ENCODE measurements at regions not wholly inside any gene's neighbourhood (a gene's known extent, or its start where the extent isn't known, plus 50 kb on each side); places are given as distances from the start of the nearest gene placed in this dataset.

DNA sequence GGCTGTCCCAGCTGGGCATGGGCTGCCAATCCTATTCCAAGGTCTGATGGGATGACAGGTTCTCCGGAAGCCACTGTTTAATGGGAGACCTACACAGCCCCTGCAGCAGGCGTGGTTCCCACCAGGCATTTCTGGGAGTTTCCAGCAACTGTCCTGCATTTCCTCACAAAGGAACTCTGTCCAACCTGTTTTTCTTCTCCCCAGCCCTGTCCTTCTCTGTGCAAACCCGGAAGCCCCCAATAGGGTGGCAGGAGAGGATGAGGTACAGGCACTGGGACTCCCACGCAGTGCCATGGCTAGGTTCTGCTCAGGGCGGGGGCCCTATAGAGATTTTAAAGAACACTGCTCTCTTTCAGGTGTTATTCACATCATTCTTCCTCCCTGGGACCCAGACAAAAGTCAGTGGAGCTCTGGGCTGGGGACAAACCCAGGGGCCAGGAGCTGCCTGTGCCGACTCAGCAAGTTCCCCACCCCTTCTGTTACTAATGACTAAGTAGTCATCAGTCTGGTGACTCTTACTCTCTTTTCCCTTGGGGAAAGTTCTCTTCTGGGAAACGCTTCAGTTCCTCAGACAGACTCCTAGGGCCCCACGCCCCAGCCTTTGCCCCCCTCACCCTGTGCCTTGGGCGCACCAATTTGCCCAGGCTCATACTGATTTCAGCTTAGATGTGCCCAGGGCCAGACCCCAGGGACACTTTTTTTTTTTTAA lies 97.7 kb downstream of the CD47 start:
- no peak for DNase-seq

DNA sequence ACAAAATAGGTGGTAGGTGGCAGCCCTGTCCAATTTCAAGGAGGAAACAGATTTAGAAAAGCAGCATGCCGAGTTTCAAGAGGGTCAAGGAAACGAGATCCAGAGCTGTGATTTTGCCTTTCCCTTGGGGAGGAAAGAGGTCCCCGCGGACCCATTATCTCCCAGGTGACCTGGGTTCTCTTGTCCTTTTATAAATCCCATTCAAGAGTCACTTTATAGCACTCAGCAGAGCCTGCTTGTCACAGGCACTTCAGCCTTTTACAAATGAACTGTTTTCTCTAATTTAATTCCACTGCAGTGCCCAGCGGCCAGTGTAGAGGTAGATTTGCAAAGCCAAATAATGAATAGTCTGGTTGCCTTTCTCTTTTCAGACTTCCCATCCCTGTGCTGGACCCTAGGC lies 99.9 kb downstream of the CD47 start:
- DNase-seq, result no peak

DNA sequence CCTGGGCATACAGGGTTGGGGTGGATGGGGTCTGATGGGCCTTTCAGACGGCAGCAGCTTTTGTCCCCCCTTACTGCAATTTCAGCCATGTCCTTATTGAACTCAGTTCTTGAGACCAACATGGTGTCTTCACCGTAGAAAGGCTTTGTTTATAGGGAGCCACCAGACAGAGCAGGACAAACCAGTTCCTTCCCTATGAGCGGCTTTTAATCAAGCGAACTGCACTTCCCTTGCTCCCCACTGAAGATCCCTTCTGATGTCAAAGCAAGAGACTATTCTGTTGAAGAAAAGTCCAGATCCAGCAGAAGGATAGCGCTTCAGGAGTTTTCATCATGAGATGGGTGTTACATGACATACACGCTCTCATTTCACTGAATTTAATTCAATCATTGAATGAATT lies 100.4 kb downstream of the CD47 start:
- no peak for DNase-seq

DNA sequence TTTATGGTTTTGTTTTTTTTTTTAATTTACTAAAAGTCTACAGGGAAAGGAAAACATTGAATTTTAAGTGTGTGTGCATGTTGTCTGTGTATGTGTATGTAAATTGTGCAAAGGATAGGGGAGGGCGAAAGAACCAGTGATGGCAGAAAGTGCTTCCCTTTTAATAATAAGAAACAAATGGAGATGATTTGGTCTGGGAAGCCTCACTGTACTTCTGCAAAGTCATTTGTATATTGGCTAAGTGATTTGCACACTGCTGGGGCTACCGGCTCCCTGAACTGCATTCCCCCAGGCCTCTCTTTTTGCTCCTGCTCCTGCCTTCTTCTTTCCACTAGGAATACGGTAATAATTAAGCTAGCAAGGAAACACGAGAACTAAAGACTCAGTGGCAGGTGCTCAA lies 101.2 kb downstream of the CD47 start:
- no peak for DNase-seq

- DNase-seq, result no peak
Measured at GRCh38 chr3:107988460-107989175, 102.2 kb downstream of the CD47 start.

- no peak for DNase-seq
Measured at GRCh38 chr3:107987036-107987939, 103.5 kb downstream of the CD47 start.

DNA sequence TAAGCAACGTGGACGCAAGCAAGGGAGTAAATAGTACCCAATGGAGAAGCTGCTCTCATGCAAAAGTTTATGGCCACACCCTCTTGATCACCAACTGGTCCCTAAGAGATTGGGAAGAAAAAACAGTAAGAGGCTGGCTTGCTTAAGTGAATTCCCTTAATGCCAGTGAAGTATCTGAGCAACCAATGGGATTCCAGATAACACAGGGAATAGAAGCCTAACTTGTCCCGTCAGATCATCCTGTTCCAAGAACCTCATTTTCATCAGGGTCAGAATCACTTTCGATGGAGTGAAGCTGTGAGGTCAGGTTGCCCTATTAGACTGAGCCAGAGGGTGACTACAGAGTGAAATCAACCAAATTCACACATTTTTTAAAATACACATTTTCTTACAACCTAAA lies 104.3 kb downstream of the CD47 start:
- no peak for DNase-seq

- DNase-seq, result no peak
Measured at GRCh38 chr3:107985496-107985895, 105.3 kb downstream of the CD47 start.

- DNase-seq, result no peak
Measured at GRCh38 chr3:107983247-107983646, 107.6 kb downstream of the CD47 start.

- DNase-seq, result no peak
Measured at GRCh38 chr3:107982165-107982564, 108.7 kb downstream of the CD47 start.

- DNase-seq, result no peak
Measured at GRCh38 chr3:107981471-107982111, 109.2 kb downstream of the CD47 start.

- no peak for DNase-seq
Measured at GRCh38 chr3:107979538-107979937, 111.3 kb downstream of the CD47 start.

DNA sequence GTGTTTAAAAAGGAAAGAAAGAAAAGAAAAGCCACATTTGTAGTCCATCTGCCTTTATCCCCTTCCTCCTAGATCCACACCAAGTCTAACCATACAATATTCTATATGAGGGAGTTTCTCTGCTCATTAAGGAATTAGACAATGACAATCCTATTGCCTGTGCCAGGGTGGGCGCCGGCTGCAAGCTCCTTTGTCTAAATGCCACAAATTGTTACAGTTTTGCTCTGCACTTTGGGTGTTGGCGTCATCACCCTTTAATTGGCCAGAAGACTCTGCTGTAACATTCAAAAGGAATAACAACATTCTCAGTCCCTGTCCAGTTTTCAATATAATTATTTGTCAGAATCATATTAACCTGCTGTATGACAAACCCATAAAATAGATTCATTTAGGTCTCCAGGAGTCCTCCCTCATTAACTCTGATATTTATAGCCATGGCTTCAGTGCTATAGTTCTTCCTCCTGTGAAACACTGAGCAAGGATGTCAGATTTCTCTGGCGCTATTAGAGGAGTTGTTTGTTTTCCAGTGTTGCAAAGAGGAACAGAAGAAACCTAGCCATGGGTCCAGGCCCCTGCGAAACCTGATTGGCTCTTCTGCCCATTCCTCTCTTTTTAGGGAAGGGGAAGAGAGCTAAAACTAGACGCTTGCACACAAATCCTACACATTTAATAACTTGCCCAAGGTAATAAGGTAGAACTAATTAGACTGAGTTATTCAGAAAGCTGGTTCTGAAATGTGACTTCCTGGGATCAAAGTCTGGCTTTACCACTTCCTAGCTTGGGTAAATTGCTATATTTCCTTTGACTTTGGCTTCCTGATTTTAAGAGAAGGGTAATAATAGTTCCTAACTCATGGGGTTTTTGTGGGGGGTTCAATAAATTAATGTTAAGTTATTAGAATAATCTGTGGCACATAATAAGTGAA lies 112.4 kb downstream of the CD47 start:
- no peak for DNase-seq

- no peak for DNase-seq
Measured at GRCh38 chr3:107977221-107978130, 113.4 kb downstream of the CD47 start.

GRCh38 chr3:107976202-107976800 lies 114.5 kb downstream of the CD47 start:
- no peak for DNase-seq

DNA sequence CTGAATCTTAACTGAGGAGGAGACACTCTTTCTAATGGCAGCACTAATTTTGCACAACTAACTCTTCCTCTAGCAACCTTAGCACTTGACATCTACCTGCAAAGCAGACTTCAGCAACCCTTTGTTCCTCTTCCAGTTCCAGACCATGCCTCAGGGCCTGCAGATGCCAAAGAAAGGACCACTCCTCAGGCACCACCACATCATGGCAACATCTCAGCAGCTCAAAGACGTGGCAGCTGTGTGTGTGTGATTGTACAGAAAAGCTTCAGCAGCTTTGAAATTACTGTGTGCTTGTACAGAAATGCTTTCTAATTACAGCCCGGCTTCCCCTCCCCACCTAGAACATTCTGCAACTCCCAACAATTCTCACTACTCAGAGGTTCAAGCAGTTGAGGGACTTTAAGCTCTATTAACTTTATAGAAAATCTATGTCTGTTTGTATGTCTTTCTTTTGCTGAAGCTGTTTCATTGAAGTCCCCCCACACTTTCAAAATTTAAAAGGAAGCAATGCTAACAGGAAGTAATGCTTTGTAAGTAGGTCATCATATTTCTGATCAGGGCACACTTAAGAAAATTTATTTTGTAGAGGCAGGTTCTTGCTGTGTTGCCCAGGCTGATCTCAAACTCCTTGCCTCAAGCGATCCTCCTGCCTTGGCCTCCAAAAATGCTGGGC lies 115.2 kb downstream of the CD47 start:
- DNase-seq, result no peak

- no peak for DNase-seq
Measured at GRCh38 chr3:107973961-107974360, 116.9 kb downstream of the CD47 start.

DNA sequence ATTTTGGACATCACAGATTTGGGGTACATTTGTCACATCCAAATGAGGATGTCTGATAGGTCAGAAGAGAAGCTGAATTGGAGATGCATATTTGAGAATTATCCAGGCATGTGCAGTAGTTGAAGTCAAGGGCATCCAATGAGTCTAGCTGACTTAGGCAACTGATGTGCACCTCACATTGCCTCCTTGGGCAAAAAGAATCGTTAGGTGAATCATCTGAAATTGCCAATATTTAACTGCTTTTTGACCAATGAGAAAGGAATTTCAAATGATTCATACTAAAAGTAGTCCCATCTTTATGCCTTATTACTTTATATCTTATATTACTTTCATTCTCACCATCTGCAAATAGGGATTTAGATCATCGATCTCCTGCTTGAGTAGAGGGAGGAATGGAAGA lies 117.7 kb downstream of the CD47 start:
- DNase-seq, result no peak

- DNase-seq, result no peak
Measured at GRCh38 chr3:107970993-107971580, 119.7 kb downstream of the CD47 start.

Measured in NCI-H2029 treated with DMSO at 0.1 percent for 48 hours (cell line).